Neural cell (in vitro differentiated cells): ENCODE measurements at regions not wholly inside any gene's neighbourhood (a gene's known extent, or its start where the extent isn't known, plus 50 kb on each side); places are given as distances from the start of the nearest gene placed in this dataset.

Experiments used
- EP300 ChIP-seq: fragments of 450-650 bp; conservative IDR thresholded peaks from 2 replicates; pipeline ENCODE4 v1.6.1; 2014; ENCODE audit warnings: antibody characterized with exemption, mild to moderate bottlenecking, moderate library complexity; ENCODE audit not compliant: poor library complexity, severe bottlenecking
- POLR2AphosphoS5 ChIP-seq: IDR thresholded peaks from 2 replicates; pipeline ENCODE4 v1.6.1; 2012
- SMC3 ChIP-seq: fragments of 450-650 bp; conservative IDR thresholded peaks from 2 replicates; pipeline ENCODE4 v1.6.1; 2014; ENCODE audit warnings: antibody characterized with exemption, mild to moderate bottlenecking, moderate library complexity; ENCODE audit not compliant: poor library complexity
- TF ChIP-seq, protein P1 (sequence below): fragments of 450-650 bp; IDR thresholded peaks from 2 replicates; pipeline ENCODE4 v1.5.1; 2014; ENCODE audit warnings: antibody characterized with exemption, mild to moderate bottlenecking, moderate library complexity; ENCODE audit not compliant: poor library complexity, severe bottlenecking
- TF ChIP-seq, protein P2 (sequence below): IDR thresholded peaks from 2 replicates; pipeline ENCODE4 v1.6.1; 2012; ENCODE audit warnings: borderline replicate concordance

DNA sequence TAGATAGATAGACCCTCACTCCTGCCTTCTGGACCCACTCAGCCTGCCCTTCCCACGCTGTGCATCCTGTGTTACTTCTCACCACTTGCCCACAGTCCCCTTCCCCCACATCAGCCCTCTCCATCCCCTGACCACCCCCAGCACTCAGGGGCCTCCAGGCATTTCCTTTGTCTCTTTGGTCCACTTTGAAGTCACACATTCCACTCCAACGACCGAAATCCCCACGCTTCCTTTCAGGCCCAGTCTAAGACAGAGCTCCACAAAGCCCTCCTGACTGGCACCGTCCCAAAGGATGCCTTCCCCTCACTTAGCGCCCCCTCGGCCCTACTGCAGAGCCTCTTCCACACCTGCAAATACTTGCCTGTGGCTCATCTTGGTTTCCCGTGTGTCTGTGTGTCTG is 83.8 kb downstream of the FOXF2 start:
- TF ChIP-seq, protein P1, sequence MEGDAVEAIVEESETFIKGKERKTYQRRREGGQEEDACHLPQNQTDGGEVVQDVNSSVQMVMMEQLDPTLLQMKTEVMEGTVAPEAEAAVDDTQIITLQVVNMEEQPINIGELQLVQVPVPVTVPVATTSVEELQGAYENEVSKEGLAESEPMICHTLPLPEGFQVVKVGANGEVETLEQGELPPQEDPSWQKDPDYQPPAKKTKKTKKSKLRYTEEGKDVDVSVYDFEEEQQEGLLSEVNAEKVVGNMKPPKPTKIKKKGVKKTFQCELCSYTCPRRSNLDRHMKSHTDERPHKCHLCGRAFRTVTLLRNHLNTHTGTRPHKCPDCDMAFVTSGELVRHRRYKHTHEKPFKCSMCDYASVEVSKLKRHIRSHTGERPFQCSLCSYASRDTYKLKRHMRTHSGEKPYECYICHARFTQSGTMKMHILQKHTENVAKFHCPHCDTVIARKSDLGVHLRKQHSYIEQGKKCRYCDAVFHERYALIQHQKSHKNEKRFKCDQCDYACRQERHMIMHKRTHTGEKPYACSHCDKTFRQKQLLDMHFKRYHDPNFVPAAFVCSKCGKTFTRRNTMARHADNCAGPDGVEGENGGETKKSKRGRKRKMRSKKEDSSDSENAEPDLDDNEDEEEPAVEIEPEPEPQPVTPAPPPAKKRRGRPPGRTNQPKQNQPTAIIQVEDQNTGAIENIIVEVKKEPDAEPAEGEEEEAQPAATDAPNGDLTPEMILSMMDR, result no peak
- TF ChIP-seq POLR2AphosphoS5 (no peak), SMC3 (no peak), EP300 (no peak)
- TF ChIP-seq, protein P2, sequence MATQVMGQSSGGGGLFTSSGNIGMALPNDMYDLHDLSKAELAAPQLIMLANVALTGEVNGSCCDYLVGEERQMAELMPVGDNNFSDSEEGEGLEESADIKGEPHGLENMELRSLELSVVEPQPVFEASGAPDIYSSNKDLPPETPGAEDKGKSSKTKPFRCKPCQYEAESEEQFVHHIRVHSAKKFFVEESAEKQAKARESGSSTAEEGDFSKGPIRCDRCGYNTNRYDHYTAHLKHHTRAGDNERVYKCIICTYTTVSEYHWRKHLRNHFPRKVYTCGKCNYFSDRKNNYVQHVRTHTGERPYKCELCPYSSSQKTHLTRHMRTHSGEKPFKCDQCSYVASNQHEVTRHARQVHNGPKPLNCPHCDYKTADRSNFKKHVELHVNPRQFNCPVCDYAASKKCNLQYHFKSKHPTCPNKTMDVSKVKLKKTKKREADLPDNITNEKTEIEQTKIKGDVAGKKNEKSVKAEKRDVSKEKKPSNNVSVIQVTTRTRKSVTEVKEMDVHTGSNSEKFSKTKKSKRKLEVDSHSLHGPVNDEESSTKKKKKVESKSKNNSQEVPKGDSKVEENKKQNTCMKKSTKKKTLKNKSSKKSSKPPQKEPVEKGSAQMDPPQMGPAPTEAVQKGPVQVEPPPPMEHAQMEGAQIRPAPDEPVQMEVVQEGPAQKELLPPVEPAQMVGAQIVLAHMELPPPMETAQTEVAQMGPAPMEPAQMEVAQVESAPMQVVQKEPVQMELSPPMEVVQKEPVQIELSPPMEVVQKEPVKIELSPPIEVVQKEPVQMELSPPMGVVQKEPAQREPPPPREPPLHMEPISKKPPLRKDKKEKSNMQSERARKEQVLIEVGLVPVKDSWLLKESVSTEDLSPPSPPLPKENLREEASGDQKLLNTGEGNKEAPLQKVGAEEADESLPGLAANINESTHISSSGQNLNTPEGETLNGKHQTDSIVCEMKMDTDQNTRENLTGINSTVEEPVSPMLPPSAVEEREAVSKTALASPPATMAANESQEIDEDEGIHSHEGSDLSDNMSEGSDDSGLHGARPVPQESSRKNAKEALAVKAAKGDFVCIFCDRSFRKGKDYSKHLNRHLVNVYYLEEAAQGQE, result no peak
